22Rv1 (cell line): ENCODE measurements at regions not wholly inside any gene's neighbourhood (a gene's known extent, or its start where the extent isn't known, plus 50 kb on each side); places are given as distances from the start of the nearest gene placed in this dataset.

Source experiments
- CTCF ChIP-seq: fragments of 450-650 bp; IDR thresholded peaks from 2 replicates; pipeline ENCODE4 v1.5.1; 2017; ENCODE audit warnings: mild to moderate bottlenecking
- ZFX ChIP-seq: fragments of 450-650 bp; IDR thresholded peaks from 2 replicates; pipeline ENCODE4 v1.6.1; 2017; ENCODE audit warnings: antibody characterized with exemption, borderline replicate concordance

DNA sequence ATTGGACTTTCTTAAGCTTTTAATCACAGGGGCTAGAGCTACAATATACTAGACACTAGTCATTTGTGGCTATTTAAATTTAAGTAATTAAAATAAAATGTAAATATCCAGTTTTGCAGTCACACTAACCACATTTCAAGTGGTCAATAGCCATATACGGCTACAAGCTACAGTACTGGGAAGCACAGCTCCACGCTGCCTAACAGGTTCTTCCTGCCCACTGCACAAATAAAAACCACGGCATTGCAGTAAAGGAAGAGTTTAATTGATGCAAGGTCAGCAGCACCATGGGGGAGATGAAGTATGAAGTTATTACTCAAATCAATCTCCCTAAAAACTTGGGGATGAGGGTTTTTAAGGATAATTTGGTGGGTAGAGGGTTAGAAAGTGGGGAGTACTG is 134.1 kb downstream of the LURAP1L start:
- TF ChIP-seq CTCF (no peak), ZFX (no peak)
